Astrocyte (in vitro differentiated cells and primary cell): ENCODE measurements at regions not wholly inside any gene's neighbourhood (a gene's known extent, or its start where the extent isn't known, plus 50 kb on each side); places are given as distances from the start of the nearest gene placed in this dataset.

Source experiments
- DNase-seq: peaks from one replicate; pipeline ENCODE4 v3.0.0-alpha.2; 2010; ENCODE audit warnings: low read depth
- FAIRE-seq: peaks from 2 replicates; lab custom pipeline; 2011; peaks lifted over from hg19 to GRCh38; lab: Jason Lieb, UNC
- H2AFZ ChIP-seq: 2 replicates; pipeline ENCODE4 v1.6.0; 2012; ENCODE audit warnings: low read depth, low read length, inconsistent platforms
- H3K27ac ChIP-seq: 2 replicates; pipeline ENCODE4 v1.5.1; 2011; ENCODE audit warnings: low read depth, low read length, inconsistent platforms
- H3K27me3 ChIP-seq: 2 replicates; pipeline ENCODE4 v1.6.0; 2011; ENCODE audit warnings: low read length, inconsistent platforms; ENCODE audit not compliant: insufficient read depth
- H3K36me3 ChIP-seq: 2 replicates; pipeline ENCODE4 v1.5.1; 2011; ENCODE audit warnings: low read length, inconsistent platforms; ENCODE audit not compliant: insufficient read depth
- H3K4me1 ChIP-seq: 2 replicates; pipeline ENCODE4 v1.5.1; 2011; ENCODE audit warnings: low read length, inconsistent platforms; ENCODE audit not compliant: insufficient read depth
- H3K4me2 ChIP-seq: 2 replicates; pipeline ENCODE4 v1.6.0; 2012; ENCODE audit warnings: low read length, inconsistent platforms
- H3K4me3 ChIP-seq: 2 replicates; pipeline ENCODE4 v1.5.1; 2011; ENCODE audit warnings: low read depth, mild to moderate bottlenecking, low read length, inconsistent platforms; ENCODE audit not compliant: insufficient read depth
- H3K79me2 ChIP-seq: 2 replicates; pipeline ENCODE4 v1.6.0; 2012; ENCODE audit warnings: mild to moderate bottlenecking, low read length, inconsistent platforms; ENCODE audit not compliant: insufficient read depth
- H3K9ac ChIP-seq: 2 replicates; pipeline ENCODE4 v1.6.0; 2012; ENCODE audit warnings: mild to moderate bottlenecking, low read length, inconsistent platforms
- H3K9me3 ChIP-seq: 2 replicates; pipeline ENCODE4 v1.5.1; 2012; ENCODE audit warnings: low read depth, mild to moderate bottlenecking, low read length, inconsistent platforms; ENCODE audit not compliant: insufficient read depth
- H4K20me1 ChIP-seq: 2 replicates; pipeline ENCODE4 v1.6.0; 2012; ENCODE audit warnings: low read length, inconsistent platforms; ENCODE audit not compliant: insufficient read depth
- H3K27ac Mint-ChIP-seq: one replicate; pipeline ENCODE4 v1.8.0; 2021; ENCODE audit warnings: mild to moderate bottlenecking, mixed read lengths; ENCODE audit not compliant: unreplicated experiment
- H3K27me3 Mint-ChIP-seq: one replicate; pipeline ENCODE4 v1.8.0; 2021; ENCODE audit warnings: low read depth, mixed read lengths; ENCODE audit not compliant: unreplicated experiment
- H3K36me3 Mint-ChIP-seq: one replicate; pipeline ENCODE4 v1.8.0; 2021; ENCODE audit warnings: low read depth, mixed read lengths; ENCODE audit not compliant: unreplicated experiment
- H3K4me1 Mint-ChIP-seq: one replicate; pipeline ENCODE4 v1.8.0; 2021; ENCODE audit warnings: low read depth, mixed read lengths; ENCODE audit not compliant: unreplicated experiment
- H3K4me3 Mint-ChIP-seq: one replicate; pipeline ENCODE4 v1.8.0; 2021; ENCODE audit warnings: mild to moderate bottlenecking, moderate library complexity, mixed read lengths; ENCODE audit not compliant: unreplicated experiment
- H3K9me3 Mint-ChIP-seq: one replicate; pipeline ENCODE4 v1.8.0; 2021; ENCODE audit warnings: mild to moderate bottlenecking, mixed read lengths; ENCODE audit not compliant: unreplicated experiment
- CTCF ChIP-seq: IDR thresholded peaks from 2 replicates; pipeline ENCODE4 v1.5.1; 2011; ENCODE audit warnings: low read depth, mild to moderate bottlenecking, inconsistent platforms, low read length, moderate library complexity; ENCODE audit not compliant: insufficient read depth
- EZH2 ChIP-seq: IDR thresholded peaks from 2 replicates; pipeline ENCODE4 v1.6.1; 2012; ENCODE audit warnings: mild to moderate bottlenecking, low read length, inconsistent platforms; ENCODE audit not compliant: insufficient read depth

- H3K4me1 Mint-ChIP-seq = peaks cover 11% of the 10 kb centered on the region
- no peaks in the 10 kb centered on the region for H3K4me1 ChIP-seq
- H3K36me3 ChIP-seq = no peaks in the 10 kb centered on the region
- no peaks in the 10 kb centered on the region for H3K27me3 ChIP-seq
- peaks cover 6% of the 10 kb centered on the region for H3K27me3 Mint-ChIP-seq
- FAIRE-seq (no peak), DNase-seq (no peak)
- H3K9me3 Mint-ChIP-seq = no peaks in the 10 kb centered on the region
- no peaks in the 10 kb centered on the region for H3K79me2 ChIP-seq
- no peak overlapping the region for H3K4me3 ChIP-seq
- no peak overlapping the region for H3K9ac ChIP-seq
- no peaks in the 10 kb centered on the region for H4K20me1 ChIP-seq
- no peaks in the 10 kb centered on the region for H3K9me3 ChIP-seq
- no peak overlapping the region for H3K27ac ChIP-seq
- H3K4me3 Mint-ChIP-seq = no peak overlapping the region
- H3K36me3 Mint-ChIP-seq = no peaks in the 10 kb centered on the region
- H3K4me2 ChIP-seq = no peak overlapping the region
- no peak overlapping the region for H2AFZ ChIP-seq
- H3K27ac Mint-ChIP-seq = no peak overlapping the region
- TF ChIP-seq EZH2 (no peak), CTCF (no peak)
Observed at GRCh38 chr1:228956864-228957263, 221.6 kb downstream of the RHOU start.

- FAIRE-seq (no peak), DNase-seq (no peak)
- Histone ChIP-seq H3K9ac (no peak overlapping the region), H3K4me3 (no peak overlapping the region), H3K36me3 (no peaks in the 10 kb centered on the region), H2AFZ (no peak overlapping the region), H3K27ac (no peak overlapping the region), H3K79me2 (no peaks in the 10 kb centered on the region), H3K4me1 (no peaks in the 10 kb centered on the region), H3K9me3 (no peaks in the 10 kb centered on the region), H3K27me3 (no peaks in the 10 kb centered on the region), H3K4me2 (no peak overlapping the region), H4K20me1 (no peaks in the 10 kb centered on the region)
- Mint-ChIP-seq H3K4me3 (no peak overlapping the region), H3K27ac (no peak overlapping the region), H3K9me3 (no peaks in the 10 kb centered on the region), H3K27me3 (peaks cover 6% of the 10 kb centered on the region), H3K4me1 (peaks cover 11% of the 10 kb centered on the region), H3K36me3 (no peaks in the 10 kb centered on the region)
- TF ChIP-seq EZH2 (no peak), CTCF (no peak)
Observed at GRCh38 chr1:228957535-228957934, 222.3 kb downstream of the RHOU start.

- H3K4me2 ChIP-seq = no peak overlapping the region
- no peaks in the 10 kb centered on the region for H3K36me3 ChIP-seq
- no peak for TF ChIP-seq CTCF
- TF ChIP-seq EZH2 = no peak
- FAIRE-seq (no peak), DNase-seq (no peak)
- no peaks in the 10 kb centered on the region for H4K20me1 ChIP-seq
- no peak overlapping the region for H3K9ac ChIP-seq
- Mint-ChIP-seq H3K4me3 (no peak overlapping the region), H3K27ac (no peak overlapping the region), H3K27me3 (peaks cover 6% of the 10 kb centered on the region), H3K9me3 (no peaks in the 10 kb centered on the region), H3K4me1 (peaks cover 11% of the 10 kb centered on the region), H3K36me3 (no peaks in the 10 kb centered on the region)
- no peaks in the 10 kb centered on the region for H3K79me2 ChIP-seq
- H3K27ac ChIP-seq = no peak overlapping the region
- H3K4me1 ChIP-seq = no peaks in the 10 kb centered on the region
- H3K9me3 ChIP-seq = no peaks in the 10 kb centered on the region
- H2AFZ ChIP-seq = no peak overlapping the region
- no peaks in the 10 kb centered on the region for H3K27me3 ChIP-seq
- no peak overlapping the region for H3K4me3 ChIP-seq
Observed at GRCh38 chr1:228958121-228958520, 222.8 kb downstream of the RHOU start.
